Stimulated activated CD4-positive, alpha-beta T cell treated with anti-CD3 and anti-CD28 coated beads, Interleukin-2, amount 100 ng/mL, for 4 hours (primary cell): ENCODE measurements at regions not wholly inside any gene's neighbourhood (a gene's known extent, or its start where the extent isn't known, plus 50 kb on each side); places are given as distances from the start of the nearest gene placed in this dataset.

ENCODE experiments used
- DNase-seq: peaks from one replicate; pipeline ENCODE4 v3.0.0-alpha.2; 2020; ENCODE audit warnings: low read depth

GRCh38 chr2:226431288-226431948, 368.2 kb downstream of the IRS1 start:
- no peak for DNase-seq

DNA sequence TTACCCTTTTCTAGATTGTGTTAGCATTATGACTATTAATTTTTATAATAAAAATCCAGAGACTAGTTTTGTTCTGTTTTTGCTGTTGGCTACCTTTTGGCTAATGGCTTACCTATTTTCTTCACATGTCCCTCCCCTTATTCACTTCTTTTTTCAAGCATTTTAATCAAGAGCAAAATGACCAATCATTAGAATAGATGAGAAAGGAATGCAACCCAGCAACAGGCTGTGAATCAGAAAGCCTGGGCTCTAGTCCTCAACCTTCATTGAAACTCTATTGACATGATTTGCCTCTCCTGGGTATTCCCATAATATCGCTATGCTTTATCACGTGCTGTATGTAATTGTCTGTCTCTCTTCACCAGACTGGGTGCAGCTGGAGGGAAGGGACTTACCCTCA, 370.1 kb downstream of the IRS1 start:
- DNase-seq, result no peak

DNA sequence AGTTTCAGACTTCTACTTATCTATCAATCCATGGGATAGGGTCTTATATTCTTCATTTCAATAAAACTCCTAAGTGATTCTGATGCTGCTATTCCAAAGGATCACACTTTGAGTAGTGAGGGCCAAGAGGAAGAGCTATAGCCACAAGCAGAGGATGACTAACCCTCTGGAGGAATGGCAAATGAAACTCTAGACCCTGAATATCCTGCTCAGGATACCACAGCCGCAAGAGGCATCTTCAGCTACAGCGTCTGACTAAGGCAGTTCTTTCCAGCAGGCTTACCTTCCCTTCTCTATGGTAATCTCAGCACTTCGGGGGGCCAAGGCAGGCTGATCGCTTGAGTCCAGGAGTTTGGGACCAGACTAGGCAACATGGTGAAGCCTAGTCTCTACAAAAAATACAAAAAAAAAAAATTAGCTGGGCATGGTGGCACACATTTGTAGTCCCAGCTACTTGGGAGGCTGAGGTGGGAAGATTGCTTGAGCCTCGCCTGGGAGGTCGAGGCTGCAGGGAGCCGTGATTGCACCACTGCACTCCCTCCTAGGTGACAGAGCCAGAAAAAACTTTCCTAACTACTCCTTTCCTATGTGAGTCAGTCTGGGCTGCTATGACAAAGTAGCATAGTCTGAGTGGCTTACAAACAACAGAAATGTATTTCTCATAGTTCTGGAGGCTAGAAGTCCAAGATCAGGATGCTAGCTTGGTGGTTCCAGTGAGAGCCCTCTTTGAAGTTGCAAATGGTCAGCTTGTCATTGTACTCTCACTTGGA, 371.9 kb downstream of the IRS1 start:
- no peak for DNase-seq

- DNase-seq, result no peak
These were observed 373.3 kb downstream of the IRS1 start for GRCh38 chr2:226426292-226426736.

GRCh38 chr2:226424971-226425370, 374.6 kb downstream of the IRS1 start:
- no peak for DNase-seq

DNA sequence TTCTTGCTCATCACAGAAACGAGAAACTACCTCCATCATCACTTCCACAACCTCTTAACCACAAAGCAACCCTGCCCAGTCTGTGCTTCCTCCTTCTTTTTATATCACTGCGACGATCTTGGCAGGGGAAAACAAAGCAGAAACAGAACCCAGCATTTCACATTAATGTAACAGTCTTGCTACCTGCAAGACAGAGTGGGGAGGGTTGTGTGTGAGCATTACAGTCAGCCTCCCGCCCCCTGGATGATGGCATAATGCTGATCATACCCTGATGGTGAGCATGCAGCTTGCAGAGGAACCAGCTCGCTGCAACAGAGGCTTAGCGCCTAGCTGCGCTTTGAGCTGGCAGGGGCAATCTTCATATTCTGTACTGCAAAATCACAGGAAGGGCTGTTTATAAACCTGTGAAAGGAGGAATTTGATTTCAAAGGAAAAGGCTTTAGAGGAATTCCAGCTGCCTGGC, 376.1 kb downstream of the IRS1 start:
- peak; percentile 1 for DNase-seq

DNA sequence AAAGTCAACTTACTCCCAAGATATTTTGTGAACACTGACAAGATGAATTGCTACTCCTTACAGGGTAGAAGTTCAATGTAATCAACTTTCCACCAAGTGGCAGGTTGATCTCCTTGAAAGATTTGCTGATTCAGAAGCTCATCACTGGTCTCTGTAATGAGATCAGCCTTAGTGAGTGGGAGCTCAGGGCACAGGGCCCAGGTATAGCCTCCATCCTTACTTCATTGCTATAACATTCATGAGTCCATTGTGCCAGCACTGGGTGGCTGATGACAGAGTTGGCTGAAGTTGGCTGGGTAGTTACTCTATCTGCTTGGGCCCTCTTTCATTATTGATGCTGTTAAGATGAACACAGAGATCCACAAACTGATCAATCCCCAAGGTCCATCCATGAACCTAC, 379.0 kb downstream of the IRS1 start:
- DNase-seq, result no peak

DNA sequence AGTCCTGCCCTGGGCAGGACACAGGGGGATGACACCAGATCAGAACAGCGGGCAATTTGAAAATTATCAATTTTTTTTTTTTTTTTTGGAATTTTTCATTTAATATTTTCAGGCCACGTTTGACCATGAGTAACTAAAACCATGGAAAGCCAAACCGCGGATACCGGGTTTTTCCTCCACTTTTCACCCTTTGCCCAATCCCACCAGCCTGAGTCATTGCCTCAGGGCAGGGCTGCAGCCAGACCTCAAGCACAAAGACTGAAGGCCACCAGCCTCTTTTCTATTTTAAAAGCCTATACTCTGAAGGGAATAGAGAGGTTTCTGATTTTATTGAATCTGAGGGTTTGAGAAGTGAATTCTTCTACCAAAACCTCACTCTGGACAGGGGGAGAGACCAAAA, 381.1 kb downstream of the IRS1 start:
- no peak for DNase-seq

DNA sequence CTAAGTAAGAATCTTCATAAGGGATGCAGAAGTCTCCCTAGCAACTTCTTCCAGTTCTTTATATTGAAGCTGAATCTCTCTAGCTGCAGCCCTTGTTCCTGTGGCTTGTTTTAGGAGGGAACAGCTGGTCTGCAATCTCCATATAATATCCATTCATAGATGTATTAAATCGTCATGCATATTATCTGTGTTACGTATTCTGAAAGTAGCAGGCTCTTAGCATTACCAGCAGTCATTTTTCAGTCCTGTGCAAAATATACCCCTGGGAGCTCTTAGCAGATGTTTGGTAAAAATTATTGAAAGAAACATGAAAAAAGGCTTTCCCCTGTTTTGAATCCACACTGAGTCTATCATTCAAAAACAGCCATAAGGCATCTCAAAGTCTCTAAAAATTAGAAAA, 385.3 kb downstream of the IRS1 start:
- no peak for DNase-seq

DNA sequence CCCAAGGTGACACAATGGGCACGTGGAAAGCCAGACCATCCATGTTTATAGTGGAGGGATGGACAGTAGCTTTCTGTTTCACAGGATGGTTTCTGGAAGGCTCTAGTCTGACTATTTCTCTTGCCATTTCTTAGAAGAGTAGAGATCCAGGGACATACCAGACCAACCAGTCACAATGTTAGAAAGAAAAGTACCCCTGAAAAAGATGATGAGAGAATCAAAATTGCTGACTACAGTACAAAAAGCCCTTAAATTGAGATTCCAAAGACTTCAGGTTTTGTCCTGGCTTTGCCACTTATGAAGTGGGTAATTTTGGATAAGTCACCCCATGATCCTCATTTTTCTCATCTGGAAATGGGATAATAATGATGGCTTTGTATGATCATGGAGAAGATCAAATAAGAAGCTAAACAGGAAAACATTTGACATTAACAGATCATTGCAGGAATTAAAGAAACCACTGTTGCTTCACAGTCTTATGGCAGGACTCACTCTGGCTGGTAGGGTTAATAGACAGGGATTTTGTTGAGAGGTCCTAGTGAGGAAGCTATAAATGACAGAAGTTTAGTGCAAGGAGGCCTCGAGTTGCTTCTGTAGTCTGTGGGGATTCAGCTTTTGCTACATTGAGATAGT, 386.0 kb downstream of the IRS1 start:
- no peak for DNase-seq

DNA sequence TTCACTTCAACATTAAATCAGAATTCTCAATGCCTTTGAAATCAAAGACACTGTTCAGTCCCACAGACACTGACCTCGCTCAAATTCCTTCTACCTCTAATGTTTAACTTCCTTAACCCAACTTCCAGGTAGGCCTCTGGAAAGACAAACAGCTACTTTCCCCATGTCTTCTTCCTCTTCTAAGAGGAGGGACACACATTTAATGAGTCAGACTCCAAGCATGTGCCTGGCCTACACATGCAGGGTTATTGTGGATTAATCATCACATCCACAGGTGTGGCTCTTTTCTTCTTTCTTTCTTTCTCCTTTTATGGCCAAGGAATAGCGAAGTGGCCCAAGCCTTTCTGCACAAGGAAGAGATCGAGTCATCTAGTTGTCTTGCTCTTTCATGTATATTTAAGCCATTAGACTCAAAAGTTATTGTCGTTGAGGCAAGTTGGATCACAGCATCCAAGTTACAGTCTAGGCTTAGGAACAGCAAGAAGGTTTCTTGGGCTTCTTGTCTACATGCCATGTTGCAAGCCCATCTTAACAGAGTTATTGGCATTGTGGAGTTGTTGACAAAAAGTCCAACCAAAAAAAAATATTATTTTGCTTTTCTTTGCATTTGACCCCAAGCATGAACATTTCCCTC, 387.8 kb downstream of the IRS1 start:
- DNase-seq, result no peak

DNA sequence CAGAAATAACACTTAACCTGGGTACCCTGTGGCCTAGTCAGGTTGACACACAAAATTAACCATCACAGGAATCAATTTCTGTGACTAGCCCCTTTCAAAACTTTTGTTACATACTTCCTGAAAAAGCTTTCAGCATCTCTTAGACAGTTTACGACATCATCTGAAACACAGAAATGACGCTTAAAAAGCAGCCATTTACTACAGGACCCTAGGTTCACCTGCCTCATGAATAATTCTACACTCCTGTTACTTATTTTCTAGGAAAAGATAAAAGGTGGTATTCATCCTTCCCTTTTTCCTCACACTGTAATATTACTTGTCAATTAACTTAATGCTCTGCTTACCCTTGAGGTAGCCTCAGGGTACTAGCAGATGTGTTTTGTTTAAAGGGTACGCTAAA, 388.4 kb downstream of the IRS1 start:
- DNase-seq, result no peak

DNA sequence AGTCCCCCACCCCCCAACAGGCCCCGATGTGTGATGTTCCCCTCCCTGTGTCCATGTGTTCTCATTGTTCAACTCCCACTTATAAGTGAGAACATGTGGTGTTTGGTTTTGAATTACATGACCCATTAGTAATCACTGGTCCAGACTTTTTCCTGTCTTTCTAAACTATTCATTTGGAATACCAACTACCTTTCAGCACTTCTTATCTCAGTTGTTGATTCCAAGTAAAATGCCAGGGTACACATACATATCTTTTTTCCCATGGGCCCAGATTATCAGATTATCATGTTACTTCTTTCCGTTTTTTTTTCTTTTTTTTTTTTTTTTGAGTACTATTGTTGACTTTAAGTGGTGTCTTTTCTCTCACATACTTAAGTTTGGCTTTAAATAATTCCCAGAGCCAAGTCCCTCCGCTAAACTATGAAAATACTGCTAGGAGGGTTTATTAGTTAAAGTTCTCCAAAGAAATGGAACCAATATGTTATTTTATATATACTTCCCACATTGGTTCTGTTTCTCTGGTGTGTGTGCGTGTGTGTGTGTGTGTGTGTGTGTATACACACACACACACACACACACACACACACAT, 389.3 kb downstream of the IRS1 start:
- no peak for DNase-seq

DNA sequence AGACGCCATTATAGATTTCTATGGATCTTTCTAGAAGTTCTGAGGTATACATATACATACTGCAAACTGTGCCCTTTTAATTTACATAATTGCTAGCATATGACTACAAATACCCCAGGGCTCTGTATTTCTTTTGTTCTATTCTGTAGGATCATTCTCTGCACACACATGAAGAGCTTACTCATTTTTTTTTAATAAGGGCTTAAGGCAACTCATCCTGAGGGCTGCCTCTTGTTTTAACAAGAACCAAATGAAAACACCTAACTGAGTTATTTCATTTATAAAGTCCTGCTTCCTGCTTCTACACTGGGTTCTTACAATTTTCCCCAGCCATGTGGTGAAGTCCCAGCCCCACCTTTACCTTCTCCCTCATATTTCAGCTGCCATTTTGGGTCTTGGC, 390.5 kb downstream of the IRS1 start:
- no peak for DNase-seq

DNA sequence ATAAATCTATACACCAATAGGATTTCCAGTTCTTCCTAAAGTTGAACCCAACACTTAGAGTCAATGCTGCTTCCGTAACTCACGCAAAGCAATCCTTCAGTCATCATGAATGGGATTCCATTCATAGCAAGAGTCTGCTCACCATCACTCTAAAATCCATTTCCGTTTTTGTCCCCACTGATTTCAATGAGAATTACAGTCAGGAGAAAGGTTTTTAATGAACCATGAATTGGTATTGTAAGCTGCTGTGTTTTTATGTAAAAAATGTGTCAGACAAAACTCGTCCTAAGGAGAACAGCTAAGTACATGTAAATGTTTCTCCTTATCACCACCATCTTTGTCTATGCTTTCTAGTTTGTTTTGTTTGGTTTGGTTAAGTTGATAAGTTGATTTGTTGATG, 391.5 kb downstream of the IRS1 start:
- no peak for DNase-seq

- DNase-seq, result no peak
These were observed 392.5 kb downstream of the IRS1 start for GRCh38 chr2:226407135-226407534.

DNA sequence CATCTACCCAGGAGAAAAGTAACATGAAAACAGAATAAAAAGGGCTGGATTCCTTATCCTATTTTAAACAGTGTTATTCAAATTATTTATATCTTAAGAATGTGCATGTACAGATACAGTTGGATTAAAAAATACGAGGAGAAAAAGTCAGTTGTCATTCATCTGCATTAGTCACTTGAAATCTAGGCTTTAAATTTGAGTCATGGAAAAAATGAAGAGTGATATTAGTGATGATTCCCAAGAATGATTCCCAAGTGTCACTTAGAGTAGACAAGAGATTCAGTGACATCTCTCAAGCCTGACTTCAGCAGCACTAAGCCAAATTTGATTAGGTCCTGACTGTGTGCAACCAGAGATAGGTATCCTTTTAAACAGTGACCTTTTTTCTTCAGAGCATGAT, 394.2 kb downstream of the IRS1 start:
- no peak for DNase-seq

DNA sequence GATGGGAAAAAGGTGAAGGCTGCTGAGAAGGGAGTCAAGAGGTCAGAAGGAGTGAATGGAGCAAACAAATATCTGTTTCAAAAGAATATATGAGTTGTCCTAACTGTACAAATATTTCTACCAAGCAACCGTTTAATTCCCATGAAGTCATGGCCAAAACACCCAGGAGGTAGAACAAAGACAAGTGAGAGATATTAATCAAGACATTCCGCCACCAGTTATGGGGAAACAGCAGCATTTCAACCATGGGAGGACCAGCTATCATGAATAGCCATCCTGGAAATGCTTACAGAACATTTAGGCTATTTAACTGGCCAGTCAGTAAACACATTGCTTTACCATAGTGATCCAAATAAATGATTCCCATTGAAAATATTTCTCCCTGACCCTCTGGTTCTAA, 396.3 kb downstream of the IRS1 start:
- DNase-seq, result no peak

DNA sequence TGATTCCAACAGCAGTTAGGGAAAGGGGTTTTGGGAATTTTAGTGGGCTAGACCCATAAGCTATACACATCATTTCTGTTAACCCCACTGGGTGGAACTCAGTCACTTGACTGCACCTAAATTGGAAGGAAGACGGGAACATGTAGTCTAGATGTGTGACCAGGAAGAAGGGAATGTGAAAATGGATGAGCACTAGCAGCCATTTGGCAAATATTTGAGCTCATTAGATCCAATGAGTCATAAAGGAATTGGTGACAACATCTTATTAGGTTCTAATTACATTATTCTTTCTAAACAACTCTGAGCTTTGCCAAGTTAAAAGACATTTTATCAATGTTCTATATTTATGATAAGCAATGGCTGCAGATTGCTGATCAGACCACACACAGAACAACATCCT, 400.6 kb downstream of the IRS1 start:
- no peak for DNase-seq

DNA sequence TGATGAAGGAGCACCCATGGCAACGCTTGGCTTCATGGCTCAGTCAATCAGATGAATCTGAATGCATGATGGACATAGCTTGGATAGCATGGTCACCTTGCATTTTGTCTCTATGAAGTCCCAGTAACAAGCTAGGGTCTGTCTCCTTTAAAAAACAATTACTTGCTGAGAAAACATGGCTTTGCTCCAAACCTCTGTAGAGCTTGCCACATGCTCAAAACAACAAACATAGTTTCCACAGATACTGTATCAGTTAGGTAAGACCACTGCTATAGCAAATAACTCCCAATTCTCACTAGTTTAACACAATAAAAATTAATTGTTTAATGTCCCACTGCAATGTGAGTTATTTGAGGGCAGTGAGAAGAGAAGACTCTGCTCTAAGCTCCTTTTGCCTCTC, 401.0 kb downstream of the IRS1 start:
- DNase-seq, result no peak

DNA sequence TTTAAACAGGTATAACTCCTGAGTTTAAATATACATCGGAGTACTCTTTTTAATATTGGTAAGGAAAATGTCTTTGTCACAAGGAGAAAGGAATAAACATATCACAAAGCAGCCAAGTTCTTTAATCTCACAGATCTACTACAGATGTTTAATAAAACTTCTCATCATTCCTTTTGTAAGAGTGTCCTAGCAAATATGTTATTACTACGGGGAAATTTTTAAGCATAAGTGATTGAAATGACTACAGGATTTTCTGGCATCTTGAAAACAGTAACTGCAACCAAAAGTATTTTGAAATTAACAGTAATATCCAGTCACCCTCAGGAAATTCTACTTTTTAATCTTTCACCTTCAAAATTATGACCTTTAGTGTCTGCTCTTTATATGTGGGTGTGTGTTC, 403.1 kb downstream of the IRS1 start:
- no peak for DNase-seq

DNA sequence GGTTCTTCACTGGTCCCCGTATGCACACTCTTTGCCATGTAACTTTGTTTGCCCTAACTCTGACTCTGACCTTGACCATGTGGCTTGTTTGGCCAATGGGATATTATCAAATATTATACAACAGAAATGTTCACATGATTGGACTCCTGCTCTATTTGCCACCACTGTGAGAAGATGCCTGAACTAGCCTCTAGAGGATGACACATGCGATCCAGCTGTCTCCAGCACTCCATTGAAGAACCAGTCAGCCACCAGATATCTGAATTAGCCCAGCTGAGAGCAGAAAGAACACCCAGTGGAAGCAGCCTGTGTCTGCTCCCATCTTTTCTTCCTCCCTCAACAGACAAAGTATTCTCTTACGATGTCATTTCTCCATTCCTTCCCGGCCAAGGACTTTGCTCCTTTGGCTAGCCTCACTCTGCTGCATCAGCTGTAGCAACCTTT, 412.1 kb downstream of the IRS1 start:
- DNase-seq, result no peak
